GM10248 (cell line): ENCODE measurements at regions not wholly inside any gene's neighbourhood (a gene's known extent, or its start where the extent isn't known, plus 50 kb on each side); places are given as distances from the start of the nearest gene placed in this dataset.

Experiments
- CTCF ChIA-PET: fragments of 300-600 bp; sonication (Branson Sonifier 250); formaldehyde crosslinking; extraction: SDS; loops from one replicate; lab custom pipeline; 2021; ENCODE audit warnings: antibody characterized with exemption; lab: Yijun Ruan, JAX
- POLR2A ChIA-PET: fragments of 350-650 bp; sonication (Branson Sonifier 250); formaldehyde crosslinking; extraction: SDS; loops from one replicate; lab custom pipeline; 2020; ENCODE audit warnings: antibody characterized with exemption; lab: Yijun Ruan, JAX
- DNase-seq: peaks from one replicate; pipeline ENCODE4 v3.0.0; 2012; ENCODE audit errors: extremely low spot score
- CTCF ChIP-seq: IDR thresholded peaks from 2 replicates; pipeline ENCODE4 v1.5.1; 2012; ENCODE audit warnings: mild to moderate bottlenecking, low read depth; ENCODE audit errors: extremely low read depth, missing control alignments, control extremely low read depth

GRCh38 chr2:56015711-56016115 is 92.1 kb upstream of the EFEMP1 start:
- no peak for TF ChIP-seq CTCF
- POLR2A ChIA-PET, result no interaction called here
- no peak for DNase-seq
- CTCF ChIA-PET, result interaction anchor here (1.4 kb wide), 1 partner anchor 10 kb away, joined by 3 read pairs; no protein-coding TSS in a partner anchor

GRCh38 chr2:56017784-56018183 is 94.2 kb upstream of the EFEMP1 start:
- POLR2A ChIA-PET, result no interaction called here
- CTCF ChIA-PET, result no interaction called here
- no peak for DNase-seq
- no peak for TF ChIP-seq CTCF

GRCh38 chr2:56018267-56018666 is 94.7 kb upstream of the EFEMP1 start:
- ChIA-PET CTCF (no interaction called here), POLR2A (no interaction called here)
- no peak for TF ChIP-seq CTCF
- no peak for DNase-seq

GRCh38 chr2:56021136-56021474 is 97.5 kb upstream of the EFEMP1 start:
- ChIA-PET POLR2A (no interaction called here), CTCF (interaction anchor here (1.0 to 2.1 kb wide), 3 partner anchors 8 to 303 kb away, joined by 3 to 4 read pairs (median 3); no protein-coding TSS in a partner anchor)
- DNase-seq, result no peak
- no peak for TF ChIP-seq CTCF

GRCh38 chr2:56021579-56021978 is 98.0 kb upstream of the EFEMP1 start:
- no peak for TF ChIP-seq CTCF
- DNase-seq, result no peak
- ChIA-PET CTCF (interaction anchor here (1.0 to 2.1 kb wide), 2 partner anchors 8 to 18 kb away, joined by 3 to 4 read pairs; no protein-coding TSS in a partner anchor), POLR2A (no interaction called here)

- DNase-seq, result no peak
- TF ChIP-seq CTCF, result no peak
- CTCF ChIA-PET, result no interaction called here
- POLR2A ChIA-PET, result no interaction called here
Measured at GRCh38 chr2:56025469-56026193, 102.0 kb upstream of the EFEMP1 start.
